Choroid plexus epithelial cell (primary cell): ENCODE measurements at regions not wholly inside any gene's neighbourhood (a gene's known extent, or its start where the extent isn't known, plus 50 kb on each side); places are given as distances from the start of the nearest gene placed in this dataset.

Source experiments
- DNase-seq: peaks from one replicate; pipeline ENCODE4 v3.0.0-alpha.2; 2010; ENCODE audit warnings: low read depth
- H3K4me3 ChIP-seq: 2 replicates; pipeline ENCODE4 v1.5.1; 2011; ENCODE audit warnings: low read depth, mild to moderate bottlenecking, control low read depth, low read length, moderate library complexity
- TF ChIP-seq, protein P1 (sequence below): conservative IDR thresholded peaks from 2 replicates; pipeline ENCODE4 v1.5.1; 2011; ENCODE audit warnings: low read depth, mild to moderate bottlenecking, control low read depth, inconsistent platforms, low read length, moderate library complexity

DNA sequence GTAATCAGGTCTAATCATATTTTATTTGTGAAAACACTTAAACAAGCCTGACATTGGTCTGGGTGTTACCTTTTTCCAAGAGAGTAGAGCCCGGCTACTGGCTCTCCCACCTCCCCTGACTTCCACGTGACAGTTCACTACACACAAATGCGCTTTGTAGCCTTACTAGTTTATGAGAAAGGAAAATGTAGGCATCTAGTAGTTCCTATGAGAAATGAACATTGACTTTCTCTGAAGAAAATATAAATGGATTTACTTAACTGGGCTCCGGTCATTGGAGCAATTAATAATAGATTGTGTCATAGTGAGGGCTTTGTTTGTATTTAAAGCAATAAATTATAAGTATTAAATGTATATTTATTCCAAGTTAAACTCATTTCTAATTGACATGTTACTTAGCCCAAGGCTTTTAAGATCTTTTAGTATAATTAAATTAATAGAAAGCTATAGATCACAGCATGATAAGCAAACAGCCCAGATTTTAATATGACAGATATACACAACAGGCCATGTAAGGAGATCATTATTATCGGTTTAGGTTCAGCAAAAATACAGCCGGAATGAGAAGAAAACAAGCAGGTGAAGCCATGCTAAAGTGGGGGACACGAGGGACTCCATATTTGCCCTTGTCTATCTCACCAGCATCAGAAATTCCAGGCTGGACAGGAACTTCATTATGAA is 756.5 kb upstream of the ADAMTS16 start:
- no peak for DNase-seq
- H3K4me3 ChIP-seq, result no peak overlapping the region
- TF ChIP-seq, protein P1, sequence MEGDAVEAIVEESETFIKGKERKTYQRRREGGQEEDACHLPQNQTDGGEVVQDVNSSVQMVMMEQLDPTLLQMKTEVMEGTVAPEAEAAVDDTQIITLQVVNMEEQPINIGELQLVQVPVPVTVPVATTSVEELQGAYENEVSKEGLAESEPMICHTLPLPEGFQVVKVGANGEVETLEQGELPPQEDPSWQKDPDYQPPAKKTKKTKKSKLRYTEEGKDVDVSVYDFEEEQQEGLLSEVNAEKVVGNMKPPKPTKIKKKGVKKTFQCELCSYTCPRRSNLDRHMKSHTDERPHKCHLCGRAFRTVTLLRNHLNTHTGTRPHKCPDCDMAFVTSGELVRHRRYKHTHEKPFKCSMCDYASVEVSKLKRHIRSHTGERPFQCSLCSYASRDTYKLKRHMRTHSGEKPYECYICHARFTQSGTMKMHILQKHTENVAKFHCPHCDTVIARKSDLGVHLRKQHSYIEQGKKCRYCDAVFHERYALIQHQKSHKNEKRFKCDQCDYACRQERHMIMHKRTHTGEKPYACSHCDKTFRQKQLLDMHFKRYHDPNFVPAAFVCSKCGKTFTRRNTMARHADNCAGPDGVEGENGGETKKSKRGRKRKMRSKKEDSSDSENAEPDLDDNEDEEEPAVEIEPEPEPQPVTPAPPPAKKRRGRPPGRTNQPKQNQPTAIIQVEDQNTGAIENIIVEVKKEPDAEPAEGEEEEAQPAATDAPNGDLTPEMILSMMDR, result no peak

DNA sequence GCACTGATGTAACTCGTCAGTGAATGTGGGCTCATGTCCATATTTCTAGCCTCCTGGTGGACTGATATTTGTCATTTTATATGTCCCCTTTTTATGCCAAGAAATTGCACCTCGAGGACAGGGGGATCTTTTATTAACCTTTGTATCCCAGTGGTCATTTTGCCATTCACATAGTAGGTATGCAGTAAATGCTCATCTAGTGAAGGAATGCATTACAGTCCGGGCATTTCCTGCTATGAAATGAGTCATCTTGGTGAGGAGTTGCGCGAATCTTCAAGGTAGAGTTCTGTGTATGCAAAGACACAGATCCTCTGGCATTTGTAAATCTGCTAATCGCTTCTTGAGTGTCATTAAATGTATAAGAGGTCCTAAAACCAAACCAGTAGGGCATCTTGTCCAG is 755.5 kb upstream of the ADAMTS16 start:
- no peak for DNase-seq
- TF ChIP-seq, protein P1, result no peak

DNA sequence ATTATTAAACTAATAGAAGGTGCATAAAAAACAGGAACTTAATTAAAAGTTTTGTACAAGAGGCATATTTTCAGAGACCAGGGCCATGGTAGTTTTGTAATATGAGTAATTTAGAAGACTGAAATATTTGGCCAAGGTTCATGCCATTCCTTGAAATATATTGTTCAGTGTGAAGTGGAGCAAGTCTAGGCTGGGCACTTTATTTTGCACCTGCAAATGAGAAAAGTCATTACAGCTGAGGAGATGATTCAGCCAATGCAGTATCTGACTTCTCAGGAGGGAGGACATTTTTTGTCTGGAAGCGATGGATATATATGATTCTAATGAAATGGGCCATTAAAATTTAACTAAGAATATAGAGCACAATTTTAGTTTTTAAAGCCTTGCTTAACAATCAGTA is 754.0 kb upstream of the ADAMTS16 start:
- TF ChIP-seq, protein P1, result no peak
- DNase-seq, result no peak
- no peak overlapping the region for H3K4me3 ChIP-seq

More for the DNA sequence above, 755.5 kb upstream of the ADAMTS16 start:
- no peak overlapping the region for H3K4me3 ChIP-seq

DNA sequence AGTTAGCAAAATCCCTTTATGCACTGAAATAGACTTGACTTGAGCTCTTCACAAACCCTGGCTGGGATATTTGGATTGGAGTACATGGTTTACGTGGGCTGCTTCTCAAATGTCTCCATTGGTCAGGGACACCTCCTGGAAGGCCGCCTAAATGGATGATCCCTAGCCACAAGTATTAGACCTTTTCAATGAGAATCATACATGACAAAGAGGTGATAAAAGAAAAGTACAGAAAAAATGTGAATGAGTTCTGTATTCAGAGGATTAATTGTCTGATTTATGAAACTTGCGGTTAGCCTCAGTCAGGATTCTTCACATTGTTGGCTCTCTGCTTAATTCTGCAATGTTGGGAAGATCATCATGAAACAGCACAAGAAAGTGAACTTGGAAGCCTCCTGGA is 752.8 kb upstream of the ADAMTS16 start:
- DNase-seq, result peak; percentile 0
- TF ChIP-seq, protein P1, result no peak

DNA sequence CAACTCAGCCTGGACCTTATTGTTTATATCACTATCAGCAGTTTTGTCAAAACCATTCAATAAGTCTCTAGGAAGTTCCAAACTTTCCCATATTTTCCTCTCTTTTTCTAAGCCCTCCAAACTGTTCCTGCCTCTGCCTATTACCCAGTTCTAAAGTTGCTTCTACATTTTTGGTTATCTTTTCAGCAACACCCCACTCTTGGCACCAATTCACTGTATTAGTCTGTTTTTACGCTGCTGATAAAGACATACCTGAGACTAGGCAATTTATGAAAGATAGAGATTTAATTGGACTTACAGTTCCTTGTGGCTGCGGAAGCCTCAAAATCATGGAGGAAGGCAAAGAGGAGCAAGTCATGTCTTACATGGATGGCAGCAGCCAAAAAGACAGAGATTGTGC is 744.4 kb upstream of the ADAMTS16 start:
- no peak overlapping the region for H3K4me3 ChIP-seq
- DNase-seq, result no peak
- TF ChIP-seq, protein P1, result no peak

More for the DNA sequence above, 752.8 kb upstream of the ADAMTS16 start:
- H3K4me3 ChIP-seq, result no peak overlapping the region

DNA sequence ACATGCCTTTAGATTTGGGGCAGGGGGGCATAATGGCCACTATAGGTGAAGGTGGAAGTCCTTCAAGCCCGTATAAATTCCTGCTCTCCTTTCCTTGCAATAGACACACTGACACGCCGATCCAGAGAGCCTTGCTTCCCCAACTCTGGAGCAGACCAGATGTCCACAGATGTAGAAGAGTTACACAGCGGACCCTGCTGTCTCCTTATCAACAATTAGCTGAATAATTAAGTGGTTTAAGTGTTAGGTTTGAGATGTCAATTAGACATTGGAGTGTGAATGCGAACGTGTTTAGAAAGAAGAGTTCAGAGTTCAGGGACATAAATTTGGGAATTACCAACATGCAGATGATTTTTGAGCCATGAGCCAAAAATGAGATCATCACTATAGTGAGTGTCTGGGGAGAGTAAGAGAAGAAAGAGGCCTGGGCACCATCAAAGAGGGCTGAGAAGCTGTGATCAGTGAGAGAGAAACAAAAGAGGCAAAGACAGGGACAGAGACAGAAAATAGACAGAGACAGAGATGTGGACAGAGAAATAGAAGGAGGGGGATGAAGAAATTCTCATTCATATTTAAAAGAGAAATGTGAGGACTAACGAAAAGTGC is 734.4 kb upstream of the ADAMTS16 start:
- no peak for DNase-seq
- no peak overlapping the region for H3K4me3 ChIP-seq
- TF ChIP-seq, protein P1, result no peak

DNA sequence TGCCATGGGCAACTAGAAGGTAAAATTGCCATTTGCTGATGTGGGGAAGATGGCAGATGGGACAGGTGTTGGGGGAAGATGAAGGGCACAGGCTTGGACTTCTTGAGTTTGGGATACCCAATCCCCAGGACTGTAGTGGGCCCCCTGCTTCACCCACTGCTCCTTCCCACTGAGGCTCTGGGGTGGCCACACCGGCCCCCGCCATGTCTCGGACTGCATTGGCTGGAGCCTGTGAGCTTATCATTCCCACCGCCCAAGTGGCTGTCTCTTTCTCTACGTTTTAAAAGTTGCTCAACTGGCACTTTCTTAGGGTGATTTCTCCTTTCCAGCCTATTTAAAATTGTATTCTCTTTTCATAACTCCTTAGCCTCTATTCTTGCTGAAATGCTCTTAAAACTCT is 730.0 kb upstream of the ADAMTS16 start:
- no peak for DNase-seq
- H3K4me3 ChIP-seq, result no peak overlapping the region
- TF ChIP-seq, protein P1, result no peak
